ENCODE measurements at regions not wholly inside any gene's neighbourhood (a gene's known extent, or its start where the extent isn't known, plus 50 kb on each side); places are given as distances from the start of the nearest gene placed in this dataset.
"Not testable (repeated sequence)": the region's sequence is repeated elsewhere in the genome, so short reads cannot be mapped to it uniquely, and the experiment has no call there.

GRCh38 chr14:21861153-21861552, 187.5 kb upstream of the OR4E1 start:
- in situ Hi-C loops (cut with HindIII; ENCODE audit: low sequenced_read_pairs) = no loop called here
- no peak overlapping the region for H3K4me3 ChIP-seq (ENCODE audit: low read depth, low read length)
- TF ChIP-seq CTCF (IDR thresholded peaks at IDR 0.05; ENCODE audit: low read depth, low read length) = no peak
- no peak for DNase-seq (ENCODE audit: low read depth, low spot score)

DNA sequence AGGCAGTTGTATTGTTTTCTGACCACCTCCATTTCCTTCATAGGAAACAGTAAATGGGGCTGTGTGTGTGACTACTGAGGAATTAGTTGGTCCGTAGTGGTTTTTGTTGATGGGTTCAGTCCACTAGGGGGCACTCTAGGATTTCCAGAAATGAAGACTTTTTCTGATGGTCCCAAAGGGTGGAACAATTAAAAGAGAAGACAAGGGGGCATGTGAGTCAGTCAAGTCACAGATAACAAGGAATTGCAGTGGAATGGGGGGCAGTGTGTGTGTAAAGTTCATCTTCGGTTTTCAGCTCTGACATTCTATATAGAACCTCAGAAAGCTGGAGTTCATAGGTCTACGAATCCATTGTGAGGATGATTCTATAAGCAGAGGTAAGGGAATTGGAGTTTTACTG, 186.6 kb upstream of the OR4E1 start:
- peak; percentile 47 for TF ChIP-seq CTCF (IDR thresholded peaks at IDR 0.05; ENCODE audit: low read depth, low read length)
- in situ Hi-C loops (cut with HindIII; ENCODE audit: low sequenced_read_pairs) = no loop called here
- DNase-seq (ENCODE audit: low read depth, low spot score) = no peak
- H3K4me3 ChIP-seq (ENCODE audit: low read depth, low read length) = no peak overlapping the region

DNA sequence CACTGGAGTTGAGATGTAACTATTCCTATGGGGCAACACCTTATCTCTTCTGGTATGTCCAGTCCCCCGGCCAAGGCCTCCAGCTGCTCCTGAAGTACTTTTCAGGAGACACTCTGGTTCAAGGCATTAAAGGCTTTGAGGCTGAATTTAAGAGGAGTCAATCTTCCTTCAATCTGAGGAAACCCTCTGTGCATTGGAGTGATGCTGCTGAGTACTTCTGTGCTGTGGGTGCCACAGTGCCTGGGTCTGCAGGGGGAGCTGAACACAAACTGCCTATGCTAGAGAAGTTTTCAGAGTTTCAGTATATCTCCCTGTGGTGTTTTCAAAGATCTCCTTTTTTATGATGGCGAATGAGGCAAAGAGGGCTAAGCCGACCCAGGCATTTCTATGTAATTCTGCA, 179.2 kb upstream of the OR4E1 start:
- TF ChIP-seq CTCF (IDR thresholded peaks at IDR 0.05; ENCODE audit: low read depth, low read length) = no peak
- no peak for DNase-seq (ENCODE audit: low read depth, low spot score)
- H3K4me3 ChIP-seq (ENCODE audit: low read depth, low read length) = no peak overlapping the region
- in situ Hi-C loops (cut with HindIII; ENCODE audit: low sequenced_read_pairs) = no loop called here

DNA sequence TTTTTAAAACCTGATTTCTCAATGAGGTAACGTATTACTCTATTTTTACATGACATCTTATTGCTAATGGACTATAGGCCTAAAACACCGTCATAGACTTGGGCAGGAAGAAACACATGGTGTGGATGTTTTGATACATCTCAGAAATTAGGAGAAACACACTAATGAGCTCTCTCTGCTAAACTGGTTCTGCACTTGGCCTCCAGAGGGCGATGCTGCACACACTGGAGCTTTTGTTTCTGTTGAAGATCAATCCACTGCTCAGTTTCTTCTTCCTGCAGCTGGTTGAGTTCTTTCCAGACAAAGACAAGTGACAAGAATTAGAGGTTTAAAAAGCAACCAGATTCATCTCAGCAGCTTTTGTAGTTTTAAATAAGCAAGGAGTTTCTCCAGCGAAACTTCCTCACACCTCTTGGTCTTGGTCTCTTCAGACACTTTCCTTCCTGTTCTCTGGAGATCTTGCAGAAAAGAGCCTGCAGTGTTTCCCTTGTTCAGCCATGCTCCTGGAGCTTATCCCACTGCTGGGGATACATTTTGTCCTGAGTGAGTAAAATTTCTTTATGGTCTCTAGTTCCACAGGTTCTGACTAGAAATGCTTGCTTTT, 178.5 kb upstream of the OR4E1 start:
- TF ChIP-seq CTCF (IDR thresholded peaks at IDR 0.05; ENCODE audit: low read depth, low read length) = peak; percentile 87
- H3K4me3 ChIP-seq (ENCODE audit: low read depth, low read length) = no peak overlapping the region
- peak; percentile 27 for DNase-seq (ENCODE audit: low read depth, low spot score)
- in situ Hi-C loops (cut with HindIII; ENCODE audit: low sequenced_read_pairs) = no loop called here

- DNase-seq (ENCODE audit: low read depth, low spot score); H3K4me3 ChIP-seq (ENCODE audit: low read depth, low read length); in situ Hi-C loops (cut with HindIII; ENCODE audit: low sequenced_read_pairs): not testable (repeated sequence)
Observed at GRCh38 chr14:21846902-21847301, 173.3 kb upstream of the OR4E1 start.

GRCh38 chr14:21846227-21846885, 172.7 kb upstream of the OR4E1 start:
- no peak overlapping the region for H3K4me3 ChIP-seq (ENCODE audit: low read depth, low read length)
- peak; percentile 73 for TF ChIP-seq CTCF (IDR thresholded peaks at IDR 0.05; ENCODE audit: low read depth, low read length)
- DNase-seq (ENCODE audit: low read depth, low spot score) = no peak
- in situ Hi-C loops (cut with HindIII; ENCODE audit: low sequenced_read_pairs) = no loop called here

GRCh38 chr14:21840765-21841164, 167.1 kb upstream of the OR4E1 start:
- in situ Hi-C loops (cut with HindIII; ENCODE audit: low sequenced_read_pairs) = no loop called here
- H3K4me3 ChIP-seq (ENCODE audit: low read depth, low read length) = no peak overlapping the region
- no peak for DNase-seq (ENCODE audit: low read depth, low spot score)
- no peak for TF ChIP-seq CTCF (IDR thresholded peaks at IDR 0.05; ENCODE audit: low read depth, low read length)

Measured in astrocyte of the spinal cord (primary cell).